Adrenal gland (tissue), 9 donors: ENCODE measurements at regions not wholly inside any gene's neighbourhood (a gene's known extent, or its start where the extent isn't known, plus 50 kb on each side); places are given as distances from the start of the nearest gene placed in this dataset.

ENCODE experiments used
- DNase-seq, 7 donors: peaks; one replicate each; pipeline ENCODE4 v3.0.0-alpha.2; 2019 to 2020
- H3K27ac ChIP-seq, 5 donors: fragments of 200-600 bp; sonication (generic) in 4 of 5; 1 replicate in 3 of 5; 2 replicates in 2 of 5; pipeline versions ENCODE4 v1.5.1 to v1.8.0; 2016 to 2020; ENCODE audit warnings: mild to moderate bottlenecking in 1 of 5
- H3K27me3 ChIP-seq: fragments of 200-600 bp; 2 replicates; pipeline ENCODE4 v1.8.0; 2021
- H3K36me3 ChIP-seq, 2 donors: fragments of 200-600 bp; replicated peaks in 1 of 2; 1 replicate in 1 of 2; 2 replicates in 1 of 2; pipeline versions ENCODE4 v1.5.1 to v1.8.0; 2018 to 2022
- H3K4me1 ChIP-seq, 2 donors: fragments of 200-600 bp; replicated peaks in 1 of 2; 1 replicate in 1 of 2; 2 replicates in 1 of 2; pipeline versions ENCODE4 v1.5.1 to v1.8.0; 2018 to 2021
- H3K4me3 ChIP-seq, 4 donors: fragments of 200-600 bp; sonication (generic) in 3 of 4; one replicate each; pipeline ENCODE4 v1.5.1; 2016 to 2018
- H3K9me3 ChIP-seq, 3 donors: fragments of 200-600 bp; sonication (generic) in 1 of 3; replicated peaks in 1 of 3; 1 replicate in 2 of 3; 2 replicates in 1 of 3; pipeline versions ENCODE4 v1.5.1 to v1.8.0; 2016 to 2021
- CTCF ChIP-seq, 6 experiments: fragments of 450-650 bp in 4 of 6; fragments of 200-600 bp in 2 of 6; sonication (generic) in 1 of 6; IDR thresholded peaks; 1 replicate in 5 of 6; 2 replicates in 1 of 6; pipeline versions ENCODE4 v1.5.1 to v1.8.0; 2016 to 2021; ENCODE audit warnings: antibody characterized with exemption in 6 of 6, mild to moderate bottlenecking in 2 of 6, moderate library complexity in 1 of 6
- POLR2A ChIP-seq, 2 donors: fragments of 450-650 bp; IDR thresholded peaks; one replicate each; pipeline ENCODE4 v1.6.1; 2017; ENCODE audit warnings: antibody characterized with exemption in 2 of 2, mild to moderate bottlenecking in 2 of 2, moderate library complexity in 1 of 2
- WGBS, 4 donors: extraction: QIAGEN DNeasy Blood & Tissue Kit in 2 of 4; methylation state at CpG; one replicate each; pipeline versions ENCODE4 v1.1.5 to v1.1.7; 2013 to 2017; 5-methylcytosine and 5-hydroxymethylcytosine counted together
- intact Hi-C, 2 donors: fragments of 100-400 bp; cut with DNase I; formaldehyde crosslinking; loops; one replicate each; pipeline versions ENCODE4 v1.14.1 to v1.15.0; 2022 to 2023
- donor health status: healthy with polysubstance abuse.
- donor health status: Bipolar disorder and iron deficiency.
- donor health status: DM: yes; HTN: yes; CAD: no.
- donor health status: DM: no; HTN: no; CAD: no.
- donor health status: DM: no; HTN: no; CAD: no.

- Histone ChIP-seq H3K4me1 (no peaks in the 10 kb centered on the region), H3K36me3 (no peaks in the 10 kb centered on the region), H3K9me3 (no peaks in the 10 kb centered on the region), H3K4me3 (no peak overlapping the region), H3K27ac (no peak overlapping the region), H3K27me3 (no peaks in the 10 kb centered on the region)
- intact Hi-C loops = no loop called here
- TF ChIP-seq POLR2A (IDR thresholded peaks at IDR 0.05) (no peak), CTCF (IDR thresholded peaks at IDR 0.05) (no peak)
- DNase-seq = no peak
These were observed 559.0 kb upstream of the MEF2C start for GRCh38 chr5:89441965-89442364.

GRCh38 chr5:89440670-89441069 is 557.7 kb upstream of the MEF2C start:
- intact Hi-C loops = no loop called here
- H3K27me3 ChIP-seq = no peaks in the 10 kb centered on the region
- H3K4me1 ChIP-seq = no peaks in the 10 kb centered on the region
- no peaks in the 10 kb centered on the region for H3K36me3 ChIP-seq
- no peak overlapping the region for H3K27ac ChIP-seq
- H3K9me3 ChIP-seq = no peaks in the 10 kb centered on the region
- DNase-seq = no peak
- TF ChIP-seq CTCF (IDR thresholded peaks at IDR 0.05) (no peak), POLR2A (IDR thresholded peaks at IDR 0.05) (no peak)
- 75 to 78% (median 76%) methylated on average over 2 of the region's 2 CpGs for WGBS, 4 donors
- no peak overlapping the region for H3K4me3 ChIP-seq

GRCh38 chr5:89437450-89438435 is 554.8 kb upstream of the MEF2C start:
- H3K4me1 ChIP-seq = no peaks in the 10 kb centered on the region
- no peaks in the 10 kb centered on the region for H3K36me3 ChIP-seq
- H3K27me3 ChIP-seq = no peaks in the 10 kb centered on the region
- no peak overlapping the region for H3K27ac ChIP-seq
- no peak overlapping the region for H3K4me3 ChIP-seq
- WGBS, 4 donors = 52 to 70% (median 62%) methylated on average over 4 of the region's 4 CpGs
- no peak for DNase-seq
- TF ChIP-seq POLR2A (IDR thresholded peaks at IDR 0.05) = no peak
- no peak for TF ChIP-seq CTCF (IDR thresholded peaks at IDR 0.05)
- no peaks in the 10 kb centered on the region for H3K9me3 ChIP-seq
- intact Hi-C loops = no loop called here

GRCh38 chr5:89436464-89436863 is 553.5 kb upstream of the MEF2C start:
- DNase-seq = no peak
- Histone ChIP-seq H3K4me1 (no peaks in the 10 kb centered on the region), H3K4me3 (no peak overlapping the region), H3K27me3 (no peaks in the 10 kb centered on the region), H3K27ac (no peak overlapping the region), H3K36me3 (no peaks in the 10 kb centered on the region), H3K9me3 (no peaks in the 10 kb centered on the region)
- 42 to 50% (median 49%) methylated on average over 3 of the region's 3 CpGs for WGBS, 4 donors
- intact Hi-C loops = no loop called here
- TF ChIP-seq POLR2A (IDR thresholded peaks at IDR 0.05) (no peak), CTCF (IDR thresholded peaks at IDR 0.05) (no peak)
